PC-3 (cell line): ENCODE measurements at regions not wholly inside any gene's neighbourhood (a gene's known extent, or its start where the extent isn't known, plus 50 kb on each side); places are given as distances from the start of the nearest gene placed in this dataset.

Source experiments
- EZH2 ChIP-seq: fragments of 300-600 bp; sonication (generic); IDR thresholded peaks from one replicate; pipeline ENCODE4 v1.6.1; 2017; ENCODE audit warnings: antibody characterized with exemption, mild to moderate bottlenecking, low read length; ENCODE audit not compliant: unreplicated experiment
- EZH2phosphoT487 ChIP-seq: fragments of 300-600 bp; sonication (generic); IDR thresholded peaks from 2 replicates; pipeline ENCODE4 v1.6.1; 2018; ENCODE audit warnings: mild to moderate bottlenecking, antibody characterized with exemption, low read length, borderline replicate concordance
- TF ChIP-seq, protein P1 (sequence below): fragments of 300-600 bp; sonication (generic); conservative IDR thresholded peaks from 2 replicates; pipeline ENCODE4 v1.5.1; 2017; ENCODE audit warnings: antibody characterized with exemption, low read depth, mild to moderate bottlenecking, low read length

DNA sequence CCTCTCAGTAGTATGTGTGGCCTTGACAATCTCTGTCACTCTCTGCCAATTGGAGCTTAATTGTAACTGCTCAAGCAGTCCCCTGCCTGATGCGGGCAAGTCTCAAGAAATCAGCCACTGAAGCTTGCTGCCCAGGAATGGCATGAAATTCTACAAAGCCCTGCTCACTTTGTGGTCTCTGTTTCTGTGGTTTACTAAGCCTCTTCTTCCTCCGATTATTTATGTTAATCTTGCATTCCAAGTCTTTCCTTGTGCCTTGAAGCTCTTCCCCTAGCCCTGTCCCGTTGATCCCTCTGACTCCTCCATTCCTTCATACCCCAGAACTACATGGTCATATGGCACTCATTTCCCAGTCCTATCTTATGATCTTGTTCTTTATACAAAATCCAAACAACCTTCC lies 489.3 kb upstream of the CHST9 start:
- TF ChIP-seq, protein P1, sequence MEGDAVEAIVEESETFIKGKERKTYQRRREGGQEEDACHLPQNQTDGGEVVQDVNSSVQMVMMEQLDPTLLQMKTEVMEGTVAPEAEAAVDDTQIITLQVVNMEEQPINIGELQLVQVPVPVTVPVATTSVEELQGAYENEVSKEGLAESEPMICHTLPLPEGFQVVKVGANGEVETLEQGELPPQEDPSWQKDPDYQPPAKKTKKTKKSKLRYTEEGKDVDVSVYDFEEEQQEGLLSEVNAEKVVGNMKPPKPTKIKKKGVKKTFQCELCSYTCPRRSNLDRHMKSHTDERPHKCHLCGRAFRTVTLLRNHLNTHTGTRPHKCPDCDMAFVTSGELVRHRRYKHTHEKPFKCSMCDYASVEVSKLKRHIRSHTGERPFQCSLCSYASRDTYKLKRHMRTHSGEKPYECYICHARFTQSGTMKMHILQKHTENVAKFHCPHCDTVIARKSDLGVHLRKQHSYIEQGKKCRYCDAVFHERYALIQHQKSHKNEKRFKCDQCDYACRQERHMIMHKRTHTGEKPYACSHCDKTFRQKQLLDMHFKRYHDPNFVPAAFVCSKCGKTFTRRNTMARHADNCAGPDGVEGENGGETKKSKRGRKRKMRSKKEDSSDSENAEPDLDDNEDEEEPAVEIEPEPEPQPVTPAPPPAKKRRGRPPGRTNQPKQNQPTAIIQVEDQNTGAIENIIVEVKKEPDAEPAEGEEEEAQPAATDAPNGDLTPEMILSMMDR = no peak
- TF ChIP-seq EZH2 = no peak
- TF ChIP-seq EZH2phosphoT487 = no peak
